GM19239 (cell line): ENCODE measurements at regions not wholly inside any gene's neighbourhood (a gene's known extent, or its start where the extent isn't known, plus 50 kb on each side); places are given as distances from the start of the nearest gene placed in this dataset.
"Not testable (repeated sequence)": the region's sequence is repeated elsewhere in the genome, so short reads cannot be mapped to it uniquely, and the experiment has no call there.

ENCODE experiments used
- DNase-seq: peaks from one replicate; pipeline ENCODE4 v3.0.0; 2011; ENCODE audit warnings: low spot score; ENCODE audit not compliant: insufficient read length
- FAIRE-seq: peaks from 2 replicates; lab custom pipeline; 2011; peaks lifted over from hg19 to GRCh38; lab: Jason Lieb, UNC

- DNase-seq (no peak), FAIRE-seq (no peak)
These were observed 112.6 kb upstream of the MAPK10 start for GRCh38 chr4:86472377-86473019.

GRCh38 chr4:86478151-86478550 is 116.0 kb upstream of the PTPN13 start:
- not testable (repeated sequence) for DNase-seq, FAIRE-seq

- DNase-seq, result no peak
- FAIRE-seq, result no peak
These were observed 112.7 kb upstream of the PTPN13 start for GRCh38 chr4:86481440-86481839.

GRCh38 chr4:86482306-86483172 is 111.6 kb upstream of the PTPN13 start:
- FAIRE-seq (no peak), DNase-seq (no peak)

- FAIRE-seq (no peak), DNase-seq (no peak)
These were observed 111.0 kb upstream of the PTPN13 start for GRCh38 chr4:86483173-86483490.

- no peak for DNase-seq
- no peak for FAIRE-seq
These were observed 110.3 kb upstream of the PTPN13 start for GRCh38 chr4:86483773-86484172.

GRCh38 chr4:86484241-86484640 is 109.9 kb upstream of the PTPN13 start:
- FAIRE-seq, result no peak

GRCh38 chr4:86487738-86488348 is 106.3 kb upstream of the PTPN13 start:
- no peak for FAIRE-seq
- no peak for DNase-seq

More at GRCh38 chr4:86484241-86484640, 109.9 kb upstream of the PTPN13 start:
- DNase-seq, result no peak

GRCh38 chr4:86493460-86493859 is 100.7 kb upstream of the PTPN13 start:
- FAIRE-seq (no peak), DNase-seq (no peak)

- FAIRE-seq (peak; percentile 82), DNase-seq (peak; percentile 4)
These were observed 97.7 kb upstream of the PTPN13 start for GRCh38 chr4:86496094-86497080.

GRCh38 chr4:86497131-86497530 is 97.0 kb upstream of the PTPN13 start:
- FAIRE-seq, result no peak

GRCh38 chr4:86497980-86498862 is 95.9 kb upstream of the PTPN13 start:
- DNase-seq (peak; percentile 16), FAIRE-seq (peak; percentile 78)

More at GRCh38 chr4:86497131-86497530, 97.0 kb upstream of the PTPN13 start:
- no peak for DNase-seq

- DNase-seq, result no peak
- no peak for FAIRE-seq
These were observed 95.3 kb upstream of the PTPN13 start for GRCh38 chr4:86498863-86499166.

GRCh38 chr4:86500527-86500926 is 93.6 kb upstream of the PTPN13 start:
- DNase-seq (no peak), FAIRE-seq (no peak)

GRCh38 chr4:86502081-86502480 is 92.0 kb upstream of the PTPN13 start:
- FAIRE-seq, result no peak
- DNase-seq, result no peak

GRCh38 chr4:86506591-86506990 is 87.5 kb upstream of the PTPN13 start:
- no peak for DNase-seq
- FAIRE-seq, result no peak

- FAIRE-seq (no peak), DNase-seq (no peak)
These were observed 85.7 kb upstream of the PTPN13 start for GRCh38 chr4:86508436-86508835.

- DNase-seq (no peak), FAIRE-seq (no peak)
These were observed 82.5 kb upstream of the PTPN13 start for GRCh38 chr4:86511590-86511989.

GRCh38 chr4:86512631-86513030 is 81.5 kb upstream of the PTPN13 start:
- FAIRE-seq (no peak), DNase-seq (no peak)
